ENCODE measurements at regions not wholly inside any gene's neighbourhood (a gene's known extent, or its start where the extent isn't known, plus 50 kb on each side); places are given as distances from the start of the nearest gene placed in this dataset.

DNA sequence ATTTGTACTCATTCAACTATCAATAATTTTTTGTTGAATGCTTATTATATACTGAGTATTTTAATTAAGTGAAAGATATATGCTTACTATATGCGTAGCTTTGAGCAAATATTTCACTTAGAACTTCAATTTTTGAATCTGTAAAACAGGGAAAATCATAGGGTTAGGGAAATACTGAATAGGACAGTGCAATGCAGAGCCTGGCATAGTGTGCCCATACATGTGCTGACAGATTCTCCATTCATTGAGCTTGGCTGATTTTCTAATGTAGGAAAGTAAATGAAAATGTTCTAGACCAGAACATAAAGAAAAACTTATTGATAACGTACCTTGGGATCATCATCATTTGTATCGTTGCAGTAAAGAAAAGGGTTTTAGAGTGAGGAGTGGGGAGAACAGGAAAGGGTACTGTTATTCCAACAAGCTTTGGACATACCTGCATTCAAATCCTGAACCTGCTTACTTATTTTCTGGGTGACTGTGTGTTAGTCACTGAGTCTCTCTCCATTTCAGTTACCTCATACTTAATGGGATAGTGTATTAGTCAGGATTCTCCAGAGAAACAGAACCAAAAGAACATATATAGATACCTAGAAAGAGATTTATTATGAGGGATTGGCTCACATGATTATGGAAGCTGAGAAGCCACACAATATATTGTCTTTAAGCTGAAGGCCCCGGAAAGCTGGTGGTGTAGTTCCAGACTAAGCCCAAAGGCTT is 436.4 kb downstream of the ADAMTS20 start:
- DNase-seq = no peak

DNA sequence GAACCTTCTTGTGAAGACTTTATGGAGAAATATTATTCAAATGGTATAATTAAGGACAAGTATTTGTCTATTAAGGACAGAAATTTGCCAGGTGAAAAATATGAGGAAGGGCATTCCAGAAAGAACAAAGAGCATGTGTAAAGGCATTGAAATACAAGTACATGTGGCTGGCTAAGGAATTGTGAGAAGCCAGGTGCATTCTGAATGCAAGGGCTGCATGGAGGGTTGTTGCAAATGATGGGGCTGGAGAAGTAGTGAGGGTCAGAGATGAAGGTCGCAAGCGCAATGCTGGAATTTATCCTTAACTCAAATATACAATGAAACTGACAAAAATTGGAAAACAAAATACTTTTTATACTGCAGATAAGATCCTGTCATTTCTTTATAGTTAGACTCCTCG is 437.7 kb downstream of the ADAMTS20 start:
- DNase-seq = no peak

DNA sequence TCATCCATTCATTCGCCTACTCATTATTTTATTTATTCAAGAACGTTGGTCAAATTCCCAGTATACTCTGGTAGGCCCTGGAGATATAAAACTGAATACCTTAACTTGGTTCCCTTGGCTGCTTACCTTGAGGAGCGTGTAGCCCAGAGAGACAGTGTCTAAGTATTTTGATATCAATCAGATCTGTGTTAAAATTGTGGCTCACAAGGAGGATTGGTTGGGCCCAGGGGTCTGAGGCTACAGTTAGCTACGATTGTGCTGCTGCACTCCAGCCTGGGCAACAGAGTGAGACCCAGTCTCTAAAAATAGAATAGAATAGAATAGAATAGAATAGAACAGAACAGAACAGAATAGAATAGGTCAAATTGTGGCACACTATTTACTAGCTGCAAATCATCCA is 438.4 kb downstream of the ADAMTS20 start:
- DNase-seq = no peak

DNA sequence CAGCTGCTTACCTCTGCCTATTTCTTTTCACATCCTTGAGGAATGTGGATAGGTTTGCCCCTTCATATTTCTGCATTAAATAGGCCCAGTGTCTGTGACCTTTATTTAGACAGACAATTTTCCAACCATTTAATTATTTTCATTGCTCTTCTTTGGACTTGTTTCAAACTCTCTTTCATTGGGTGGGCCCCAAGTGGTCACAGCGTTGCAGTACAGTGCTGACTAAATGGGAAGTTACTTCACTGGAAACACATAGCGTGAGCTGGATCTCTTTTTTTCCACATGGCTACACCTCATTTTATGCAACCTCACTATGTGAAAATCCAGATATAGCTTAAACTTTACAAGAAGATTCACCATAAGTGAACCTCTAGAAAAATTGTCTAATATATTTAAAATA is 438.9 kb downstream of the ADAMTS20 start:
- DNase-seq = no peak

DNA sequence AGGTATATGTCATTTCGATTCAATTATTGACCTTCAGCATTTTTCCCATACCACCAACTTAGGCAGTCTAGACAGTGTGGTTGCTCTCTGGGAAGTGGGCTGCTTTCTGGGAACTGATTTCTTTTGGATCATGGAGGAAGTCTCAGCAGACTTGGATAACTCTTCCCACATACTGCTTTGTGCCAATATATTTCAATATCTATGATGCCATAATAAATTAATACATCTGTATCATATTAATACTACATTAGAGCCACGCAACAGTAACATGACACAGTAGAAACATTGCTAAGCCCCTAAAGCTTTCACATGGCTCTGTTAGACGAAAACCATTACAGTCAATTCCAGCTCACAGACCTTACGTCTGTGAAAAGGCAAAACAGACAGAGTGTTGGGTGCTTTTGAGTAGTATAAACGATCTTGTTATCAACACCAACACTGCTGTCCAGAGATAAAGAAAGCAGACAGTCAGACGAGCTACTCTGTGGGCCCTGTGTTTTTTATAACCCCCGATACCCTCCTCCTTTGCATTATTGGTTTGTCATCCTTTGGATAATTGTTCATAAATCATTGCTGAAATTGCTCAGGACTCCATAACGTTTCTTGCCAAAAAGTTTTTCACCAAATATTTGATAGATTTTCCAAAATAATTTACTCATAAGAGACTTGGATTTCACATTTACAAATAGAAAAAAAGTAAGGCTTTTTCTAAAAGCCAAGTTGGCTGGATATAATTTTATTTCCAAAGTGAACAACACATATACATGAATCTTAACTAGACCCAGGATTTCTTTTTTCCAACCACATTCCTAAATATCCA is 439.7 kb downstream of the ADAMTS20 start:
- DNase-seq = no peak

DNA sequence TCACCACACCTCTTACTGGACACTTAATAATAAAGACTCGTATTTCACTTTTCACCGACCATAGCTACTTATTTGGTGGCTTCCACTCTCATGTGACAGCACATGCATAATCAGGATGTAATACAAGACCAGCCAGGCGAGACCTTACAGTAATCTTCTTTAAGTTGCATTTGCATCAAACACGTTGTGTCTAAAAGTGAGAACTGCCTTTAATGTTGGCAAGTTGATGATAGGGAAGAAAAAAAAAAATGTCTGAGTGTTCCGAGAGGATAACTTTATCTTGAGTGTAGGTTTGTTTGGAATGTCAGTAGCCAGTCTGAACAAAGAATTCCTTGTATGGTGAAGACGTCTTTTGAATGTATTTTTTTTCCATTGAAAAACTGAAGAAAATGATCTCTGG is 440.4 kb downstream of the ADAMTS20 start:
- no peak for DNase-seq

DNA sequence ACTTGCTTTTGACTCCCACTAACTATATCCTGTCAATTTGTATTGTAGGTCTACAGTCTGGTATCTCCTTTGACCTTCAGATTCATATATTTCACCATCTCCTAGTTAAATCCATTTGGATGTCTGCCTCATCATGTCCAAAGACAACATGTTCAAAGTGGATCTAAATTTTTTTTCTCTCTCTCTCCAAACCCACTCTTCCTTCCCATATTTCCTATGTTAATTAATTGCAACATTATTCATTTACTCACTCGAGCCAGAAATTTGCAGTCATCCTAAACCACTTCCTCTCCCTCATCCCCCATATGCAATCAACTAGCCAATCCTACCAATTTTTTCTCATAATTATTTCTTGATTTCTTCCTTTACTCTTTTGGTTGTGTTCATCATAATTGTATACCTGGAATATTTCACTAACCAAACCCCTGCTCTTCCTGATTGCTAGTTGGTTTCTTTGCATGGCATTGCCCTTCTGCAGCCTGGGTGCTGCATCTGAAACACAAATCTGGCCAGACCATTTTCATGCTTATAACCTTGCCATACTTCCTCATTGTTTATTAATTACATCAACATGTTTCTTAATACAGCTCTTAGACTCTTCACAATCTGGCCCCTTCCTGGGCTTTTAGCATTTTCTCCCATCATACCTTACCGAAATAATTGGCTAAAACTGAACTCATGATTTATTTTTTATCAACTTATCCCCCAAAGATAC is 442.2 kb downstream of the ADAMTS20 start:
- DNase-seq = no peak

DNA sequence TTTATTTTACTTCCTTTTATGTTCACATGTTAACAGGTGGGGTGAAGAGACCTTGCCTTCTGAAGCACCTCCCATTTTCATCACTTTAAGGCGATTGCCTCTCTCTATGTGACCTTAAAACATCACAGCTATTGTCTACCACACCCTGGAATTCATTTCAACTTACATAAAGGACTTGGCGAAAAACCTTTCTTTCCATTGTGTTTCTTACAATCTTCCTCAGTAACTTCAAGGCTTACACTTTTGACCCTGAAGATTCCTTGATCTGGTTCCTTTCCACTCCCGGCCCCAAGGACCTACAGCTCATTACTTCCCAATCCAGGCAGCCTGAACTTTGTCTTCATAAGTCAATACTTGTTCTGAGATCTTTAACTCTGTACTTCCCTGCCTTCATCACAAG is 443.3 kb downstream of the ADAMTS20 start:
- DNase-seq = no peak

DNA sequence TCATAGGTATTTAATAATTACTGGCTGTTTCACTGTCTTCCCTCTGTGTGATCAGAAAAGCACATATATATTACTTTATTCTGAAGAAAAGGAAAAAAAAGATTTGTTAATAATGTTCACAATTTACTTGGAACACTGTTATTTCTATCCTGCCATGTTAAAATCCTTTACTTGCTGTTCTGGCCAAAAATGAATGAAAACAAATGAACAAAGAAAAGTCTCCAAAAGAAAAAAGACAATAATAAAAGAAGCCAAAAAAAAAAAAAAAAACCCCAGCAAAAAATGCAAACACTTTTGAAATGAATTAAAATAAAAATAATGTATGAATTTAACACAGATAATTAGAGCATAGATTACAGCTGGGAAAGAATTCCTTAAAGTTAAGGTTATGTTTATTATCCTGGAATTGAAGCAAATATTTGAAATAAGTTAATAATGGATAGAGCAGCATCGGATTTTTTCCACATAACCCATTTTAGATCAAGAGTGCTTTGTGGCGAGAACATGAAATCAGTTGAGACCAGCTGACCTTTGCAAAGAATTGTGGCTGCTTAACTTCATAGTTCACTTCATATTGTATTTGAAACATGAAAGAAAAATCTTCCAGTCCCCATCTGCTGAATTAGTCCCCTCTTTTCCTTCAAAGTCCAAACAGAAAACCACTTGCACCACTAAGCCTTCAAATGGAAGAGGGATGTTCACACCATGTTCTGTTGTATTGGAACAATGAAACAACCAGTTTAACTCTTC is 444.8 kb downstream of the ADAMTS20 start:
- DNase-seq = no peak

DNA sequence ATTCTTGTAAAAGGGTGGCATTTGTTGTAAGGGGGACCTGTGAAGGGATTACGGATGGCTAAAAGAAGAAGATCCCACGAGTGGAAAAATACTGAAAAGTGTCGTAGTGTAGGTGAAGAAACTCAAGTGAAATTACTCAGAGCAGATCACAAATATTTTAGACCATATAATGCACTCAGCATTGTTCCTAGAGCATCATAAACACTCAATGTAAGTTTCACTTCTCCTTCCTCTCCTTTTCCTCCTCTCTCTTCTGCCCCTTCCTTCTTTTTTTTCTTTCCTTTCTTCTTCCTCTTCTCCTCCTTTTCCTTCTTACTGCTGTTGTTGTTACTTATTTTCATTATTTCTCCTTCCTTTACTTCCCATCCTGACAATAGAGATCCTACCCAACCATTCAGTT is 445.6 kb downstream of the ADAMTS20 start:
- DNase-seq = no peak

DNA sequence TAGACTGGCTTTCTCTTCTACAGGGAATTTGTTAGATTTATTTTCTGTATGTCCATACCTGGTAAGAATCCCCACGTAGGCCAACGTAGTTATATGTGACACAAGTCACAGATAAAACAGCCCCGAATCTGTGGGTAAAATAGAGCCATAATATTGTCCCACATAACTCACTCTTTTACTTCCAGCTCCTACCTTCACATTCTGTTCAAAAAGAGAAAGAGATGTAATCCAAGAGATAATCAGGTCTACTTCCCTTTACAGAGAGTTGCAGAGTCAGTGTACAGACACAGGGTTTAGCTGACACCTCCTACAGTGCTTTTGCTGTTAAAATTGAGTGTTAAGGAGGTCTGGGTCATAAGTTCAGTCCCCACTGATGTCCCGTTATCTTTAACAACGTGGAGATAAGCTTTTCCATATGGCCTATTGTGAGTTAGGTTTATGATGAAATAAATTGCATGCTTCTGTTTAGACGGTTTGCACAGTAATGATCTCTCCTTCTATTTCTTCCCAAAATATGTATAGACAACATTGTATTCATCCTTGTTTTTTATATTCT is 446.5 kb downstream of the ADAMTS20 start:
- no peak for DNase-seq

DNA sequence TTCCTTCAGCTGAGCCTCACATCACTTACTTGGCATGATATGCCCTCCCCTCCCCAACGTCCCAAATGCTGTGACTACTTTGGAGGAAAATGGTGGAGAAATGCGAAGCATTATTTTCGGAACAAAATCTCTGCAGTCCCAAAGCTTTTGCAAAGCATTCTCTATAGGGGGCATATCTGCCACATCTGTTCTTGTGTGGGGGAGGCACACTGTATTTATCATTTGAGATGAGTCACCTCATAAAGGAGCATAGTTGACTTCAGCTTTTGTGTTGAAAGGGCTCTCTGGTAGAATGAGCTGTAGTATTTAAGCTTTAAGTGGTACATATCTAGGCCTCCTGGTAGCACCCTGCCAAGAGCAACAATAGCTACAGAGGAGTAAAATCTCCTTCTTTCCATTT is 447.5 kb downstream of the ADAMTS20 start:
- DNase-seq = no peak

DNA sequence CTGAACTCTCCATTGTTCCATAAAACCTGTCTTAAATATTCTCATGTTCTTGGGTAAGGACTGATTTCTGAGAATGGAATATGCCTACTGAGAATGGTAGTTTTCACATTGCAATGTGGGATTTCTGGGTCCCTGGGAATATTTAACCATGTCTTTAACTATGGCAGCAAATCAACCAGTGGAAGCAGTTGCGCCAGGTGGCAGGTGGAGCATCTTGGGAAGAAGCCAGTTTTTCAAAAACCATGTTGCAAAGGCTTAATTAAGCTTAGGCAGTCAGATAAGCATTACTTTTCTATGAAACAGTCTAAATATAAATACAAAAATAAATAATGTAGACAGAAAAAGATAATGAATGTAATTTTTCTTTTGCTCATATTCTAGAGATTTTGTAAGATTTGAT is 448.1 kb downstream of the ADAMTS20 start:
- DNase-seq = no peak

DNA sequence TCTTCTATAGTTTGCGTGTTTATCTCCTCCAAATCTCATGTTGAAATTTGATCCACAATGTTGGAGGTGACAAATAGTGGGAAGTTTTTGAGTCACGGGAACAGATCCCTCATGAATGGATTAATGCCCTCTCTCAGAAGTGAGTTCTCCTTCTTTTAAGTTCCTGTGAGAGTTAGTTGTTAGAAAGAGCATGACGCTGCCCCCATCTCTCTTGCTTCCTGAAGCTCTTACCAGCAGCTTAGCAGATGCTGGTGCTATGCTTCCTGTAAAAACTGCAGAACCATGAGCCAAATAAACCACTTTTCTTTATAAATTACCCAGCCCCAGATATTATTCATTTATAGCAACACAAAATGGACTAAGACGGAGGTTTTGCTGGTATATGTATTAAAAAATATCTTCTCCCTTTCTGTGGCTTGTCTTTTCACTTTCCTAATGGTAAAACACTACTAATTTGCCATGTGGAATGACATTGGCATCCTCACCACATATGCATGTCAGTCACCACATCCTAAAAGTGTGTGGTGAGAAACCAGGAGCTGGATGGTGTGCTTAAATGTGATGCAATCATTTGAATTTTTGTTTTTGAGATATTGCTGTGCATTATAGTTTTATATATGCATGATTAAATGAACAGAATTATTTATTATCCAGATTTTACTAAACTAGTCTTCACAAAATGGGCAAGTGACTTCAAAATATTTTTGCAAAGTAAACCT is 449.3 kb downstream of the ADAMTS20 start:
- DNase-seq = no peak

DNA sequence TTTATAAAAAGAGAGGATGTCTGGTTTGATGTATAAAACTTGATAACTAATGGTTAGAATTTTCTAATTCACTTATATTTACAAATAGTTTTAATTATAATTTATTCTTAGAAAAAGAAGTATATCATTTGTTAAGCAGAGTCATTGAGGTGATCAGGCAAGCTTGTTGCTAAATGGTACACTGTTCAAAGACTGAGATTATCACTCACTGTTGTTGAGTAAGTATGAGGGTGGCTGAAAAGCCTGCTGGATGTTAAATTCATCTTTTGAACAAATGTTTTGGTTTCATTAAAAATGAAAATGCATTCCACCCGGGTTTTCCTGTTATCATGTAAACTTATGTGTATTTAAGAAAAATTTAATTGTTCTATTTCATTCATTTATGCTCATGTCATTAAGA is 451.8 kb downstream of the ADAMTS20 start:
- no peak for DNase-seq

DNA sequence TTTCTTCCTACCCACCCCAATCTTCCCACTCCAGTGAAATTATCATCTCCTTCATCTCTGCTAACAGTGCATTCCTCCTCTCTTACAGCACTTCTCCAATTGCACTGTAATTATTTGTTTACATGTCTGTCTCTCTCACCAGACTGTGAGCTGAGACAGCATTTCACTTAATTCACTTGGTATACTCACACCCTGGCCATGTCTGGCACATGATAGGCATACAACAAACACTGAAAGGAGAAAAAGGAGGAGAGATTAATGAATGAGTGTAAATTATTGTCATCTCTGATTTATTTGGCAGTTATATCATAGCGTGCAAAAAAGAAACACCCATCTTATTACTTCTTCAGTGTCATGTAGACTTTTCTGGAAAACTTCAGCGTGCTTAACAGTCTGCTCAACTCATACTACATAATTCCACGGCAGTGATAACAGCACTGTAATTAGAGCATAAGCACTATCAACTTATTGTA is 452.3 kb downstream of the ADAMTS20 start:
- DNase-seq = no peak

DNA sequence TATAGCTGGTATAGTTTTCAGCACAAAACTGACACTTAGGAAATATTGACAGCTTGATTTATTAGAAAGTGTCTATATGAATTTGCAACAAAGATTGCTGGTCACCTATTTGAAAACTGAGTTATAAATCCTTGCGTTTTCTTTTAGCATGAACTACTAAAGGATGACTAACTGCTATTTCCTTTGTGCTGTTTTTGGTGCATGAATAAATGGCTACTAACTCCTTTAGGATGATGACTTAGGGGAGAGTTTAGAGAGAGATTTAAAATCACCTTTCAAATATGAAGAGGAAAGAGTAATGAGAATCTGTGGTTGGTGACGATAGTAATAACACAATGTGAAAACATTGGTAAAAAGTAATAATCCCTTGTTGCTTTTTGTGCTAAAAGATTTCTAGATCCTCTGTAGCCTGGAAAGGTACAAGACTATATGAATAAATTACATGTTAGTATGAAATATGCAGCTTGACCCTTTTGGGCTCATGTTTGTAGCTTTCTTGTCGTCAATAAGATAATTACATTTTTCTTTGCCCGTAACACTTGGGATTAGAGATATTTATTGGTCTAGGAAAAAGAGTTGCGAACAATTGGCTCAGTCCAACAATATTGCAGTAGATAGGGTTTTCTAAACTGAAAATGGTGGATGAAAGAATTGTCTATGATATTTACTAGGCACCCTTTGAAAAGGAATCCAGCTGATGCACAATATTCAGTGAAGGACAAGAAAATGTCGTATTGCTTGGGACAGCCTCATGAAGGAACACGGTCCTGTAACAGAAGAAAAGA is 453.0 kb downstream of the ADAMTS20 start:
- DNase-seq = no peak

DNA sequence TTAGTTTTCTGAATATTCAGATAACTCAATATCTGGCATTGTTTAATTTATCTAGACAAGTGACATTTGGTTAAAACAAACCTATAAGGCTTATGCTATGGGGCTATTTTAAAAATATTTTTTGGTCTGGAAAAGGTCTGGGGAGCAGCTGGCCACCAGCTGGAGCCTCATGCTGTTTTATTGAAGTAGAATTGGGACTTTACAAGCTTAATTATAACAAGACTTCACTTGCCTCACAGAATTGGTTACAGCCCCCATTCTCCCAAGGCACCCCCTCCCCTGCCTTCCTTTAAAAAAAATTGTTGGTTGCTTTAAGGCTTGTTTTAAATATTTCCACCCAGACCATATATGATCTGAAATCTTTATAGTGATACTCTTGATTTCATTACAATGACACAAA is 453.9 kb downstream of the ADAMTS20 start:
- no peak for DNase-seq

DNA sequence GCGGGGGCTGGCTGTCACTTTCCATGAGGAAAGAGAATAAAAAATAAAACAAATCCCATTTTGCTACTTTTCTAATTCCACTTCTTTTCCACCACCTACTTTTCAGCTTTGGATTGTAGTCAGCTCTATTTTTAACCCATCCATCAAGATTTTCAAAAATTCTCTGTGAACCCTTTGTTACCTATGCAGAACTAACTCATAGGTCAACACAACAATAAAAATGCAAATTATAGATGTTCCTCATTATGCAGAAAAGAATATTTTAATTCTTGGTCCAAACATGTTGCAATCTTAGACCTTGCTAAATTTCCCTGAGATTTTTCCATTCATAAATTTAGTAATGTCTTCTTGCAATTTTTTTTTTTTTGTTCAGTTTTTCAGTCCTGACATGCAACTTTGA is 454.5 kb downstream of the ADAMTS20 start:
- DNase-seq = no peak

DNA sequence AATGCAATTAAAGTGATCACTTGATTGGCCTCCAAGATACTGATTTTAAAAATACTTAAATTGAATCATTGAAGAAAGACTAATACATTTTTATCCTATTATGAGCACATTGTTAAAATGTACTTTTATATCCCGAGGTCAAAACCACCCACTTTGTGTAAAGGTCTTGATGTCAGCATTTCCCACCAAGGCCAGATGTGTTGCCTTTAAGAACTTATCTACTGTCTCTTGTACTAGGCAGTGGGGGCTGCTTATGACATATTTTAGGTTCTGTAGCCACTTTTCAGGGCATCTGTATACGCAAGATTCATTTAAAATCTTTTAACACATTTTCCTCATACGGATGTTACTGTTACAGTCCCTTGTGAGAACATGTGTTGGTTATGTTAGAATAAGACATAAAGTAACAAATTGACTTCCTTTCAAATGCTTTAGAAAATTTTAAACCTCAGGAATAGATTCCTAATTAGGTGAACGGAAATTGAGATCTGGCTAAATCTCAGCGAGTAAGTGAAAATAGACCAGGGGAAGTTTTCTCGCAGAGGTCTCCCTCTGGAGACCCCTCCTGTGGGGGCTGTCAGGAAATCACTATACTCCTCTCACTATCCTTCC is 456.2 kb downstream of the ADAMTS20 start:
- no peak for DNase-seq
